Left ventricle myocardium inferior (tissue), 1 donor: ENCODE measurements at regions not wholly inside any gene's neighbourhood (a gene's known extent, or its start where the extent isn't known, plus 50 kb on each side); places are given as distances from the start of the nearest gene placed in this dataset.

Source experiments
- DNase-seq: peaks from one replicate; pipeline ENCODE4 v3.0.0-alpha.2; 2020
- H3K27ac ChIP-seq: fragments of 200-600 bp; replicated peaks from 2 replicates; pipeline ENCODE4 v1.8.0; 2021
- H3K27me3 ChIP-seq: fragments of 200-600 bp; 2 replicates; pipeline ENCODE4 v1.8.0; 2021; ENCODE audit warnings: low read depth
- H3K36me3 ChIP-seq: fragments of 200-600 bp; 2 replicates; pipeline ENCODE4 v1.8.0; 2021
- H3K4me1 ChIP-seq: fragments of 200-600 bp; 2 replicates; pipeline ENCODE4 v1.8.0; 2021
- H3K4me3 ChIP-seq: fragments of 200-600 bp; 2 replicates; pipeline ENCODE4 v1.8.0; 2021; ENCODE audit warnings: mild to moderate bottlenecking, moderate library complexity
- H3K9me3 ChIP-seq: fragments of 200-600 bp; replicated peaks from 2 replicates; pipeline ENCODE4 v1.8.0; 2021
- CTCF ChIP-seq: fragments of 200-600 bp; IDR thresholded peaks from 2 replicates; pipeline ENCODE4 v1.8.0; 2021; ENCODE audit warnings: antibody characterized with exemption, mild to moderate bottlenecking, borderline replicate concordance
- intact Hi-C: fragments of 100-400 bp; cut with micrococcal nuclease; formaldehyde crosslinking; loops from one replicate; pipeline ENCODE4 v1.11.0; 2022
- donor health status: DM: no; HTN: yes; CAD: no; lungs with severe emphysema.

- H3K27ac ChIP-seq = no peak overlapping the region
- no peaks in the 10 kb centered on the region for H3K27me3 ChIP-seq
- intact Hi-C loops = no loop called here
- DNase-seq = no peak
- no peaks in the 10 kb centered on the region for H3K9me3 ChIP-seq
- H3K4me3 ChIP-seq = no peak overlapping the region
- H3K36me3 ChIP-seq = no peaks in the 10 kb centered on the region
- TF ChIP-seq CTCF = no peak
- H3K4me1 ChIP-seq = no peaks in the 10 kb centered on the region
Measured at GRCh38 chr9:78622126-78622525, 325.2 kb downstream of the PSAT1 start.

GRCh38 chr9:78626971-78627370 lies 330.0 kb downstream of the PSAT1 start:
- Histone ChIP-seq H3K9me3 (no peaks in the 10 kb centered on the region), H3K27me3 (peaks cover 3% of the 10 kb centered on the region), H3K4me1 (no peaks in the 10 kb centered on the region), H3K36me3 (no peaks in the 10 kb centered on the region), H3K27ac (no peak overlapping the region), H3K4me3 (no peak overlapping the region)
- TF ChIP-seq CTCF = no peak
- intact Hi-C loops = no loop called here
- DNase-seq = no peak

- intact Hi-C loops = no loop called here
- TF ChIP-seq CTCF = no peak
- no peaks in the 10 kb centered on the region for H3K36me3 ChIP-seq
Measured at GRCh38 chr9:78630966-78631365, 334.0 kb downstream of the PSAT1 start.

GRCh38 chr9:78640728-78641127 lies 343.8 kb downstream of the PSAT1 start:
- DNase-seq = no peak
- no peaks in the 10 kb centered on the region for H3K4me1 ChIP-seq
- TF ChIP-seq CTCF = no peak
- intact Hi-C loops = no loop called here
- no peaks in the 10 kb centered on the region for H3K27me3 ChIP-seq
- H3K9me3 ChIP-seq = peaks cover 20% of the 10 kb centered on the region
- no peak overlapping the region for H3K27ac ChIP-seq
- no peaks in the 10 kb centered on the region for H3K36me3 ChIP-seq
- no peak overlapping the region for H3K4me3 ChIP-seq

More at GRCh38 chr9:78630966-78631365, 334.0 kb downstream of the PSAT1 start:
- Histone ChIP-seq H3K27ac (no peak overlapping the region), H3K4me1 (no peaks in the 10 kb centered on the region), H3K9me3 (no peaks in the 10 kb centered on the region), H3K4me3 (no peak overlapping the region), H3K27me3 (peaks cover 6% of the 10 kb centered on the region)
- DNase-seq = no peak

- H3K27me3 ChIP-seq = no peaks in the 10 kb centered on the region
- intact Hi-C loops = no loop called here
- no peak for TF ChIP-seq CTCF
- H3K4me3 ChIP-seq = no peak overlapping the region
- H3K4me1 ChIP-seq = no peaks in the 10 kb centered on the region
- DNase-seq = no peak
- no peaks in the 10 kb centered on the region for H3K36me3 ChIP-seq
- no peak overlapping the region for H3K27ac ChIP-seq
- peaks cover 48% of the 10 kb centered on the region for H3K9me3 ChIP-seq
Measured at GRCh38 chr9:78644359-78644758, 347.4 kb downstream of the PSAT1 start.

- DNase-seq = no peak
- Histone ChIP-seq H3K4me1 (no peaks in the 10 kb centered on the region), H3K27me3 (no peaks in the 10 kb centered on the region), H3K4me3 (no peak overlapping the region), H3K36me3 (no peaks in the 10 kb centered on the region), H3K27ac (no peak overlapping the region), H3K9me3 (peaks cover 21% of the 10 kb centered on the region)
- no peak for TF ChIP-seq CTCF
- intact Hi-C loops = no loop called here
Measured at GRCh38 chr9:78654324-78654723, 357.4 kb downstream of the PSAT1 start.
